GM23248 (cell line): ENCODE measurements at regions not wholly inside any gene's neighbourhood (a gene's known extent, or its start where the extent isn't known, plus 50 kb on each side); places are given as distances from the start of the nearest gene placed in this dataset.

Experiments used
- DNase-seq: peaks from one replicate; pipeline ENCODE4 v3.0.0-alpha.2; 2015
- H2AFZ ChIP-seq: fragments of 200-600 bp; sonication (generic); 2 replicates; pipeline ENCODE4 v1.6.1; 2016; ENCODE audit warnings: antibody characterized with exemption
- H3F3A ChIP-seq: fragments of 200-600 bp; sonication (generic); 2 replicates; pipeline ENCODE4 v1.6.1; 2016; ENCODE audit warnings: mild to moderate bottlenecking, antibody characterized with exemption, mixed run types; ENCODE audit not compliant: insufficient read depth
- H3K27ac ChIP-seq: fragments of 200-600 bp; sonication (generic); 2 replicates; pipeline ENCODE4 v1.5.1; 2016; ENCODE audit warnings: mild to moderate bottlenecking
- H3K27me3 ChIP-seq: fragments of 200-600 bp; sonication (generic); replicated peaks from 2 replicates; pipeline ENCODE4 v1.6.1; 2016; ENCODE audit warnings: mild to moderate bottlenecking; ENCODE audit not compliant: insufficient read depth
- H3K36me3 ChIP-seq: fragments of 200-600 bp; sonication (generic); 2 replicates; pipeline ENCODE4 v1.6.1; 2016; ENCODE audit warnings: low read depth, mild to moderate bottlenecking
- H3K4me1 ChIP-seq: fragments of 200-600 bp; sonication (generic); 2 replicates; pipeline ENCODE4 v1.6.1; 2016; ENCODE audit warnings: mild to moderate bottlenecking; ENCODE audit not compliant: insufficient read depth
- H3K4me2 ChIP-seq: fragments of 200-600 bp; sonication (generic); one replicate; pipeline ENCODE4 v1.6.1; 2016; ENCODE audit warnings: mild to moderate bottlenecking; ENCODE audit not compliant: unreplicated experiment
- H3K4me3 ChIP-seq: fragments of 200-600 bp; sonication (generic); 2 replicates; pipeline ENCODE4 v1.5.1; 2016; ENCODE audit warnings: mild to moderate bottlenecking
- H3K79me2 ChIP-seq: fragments of 200-600 bp; sonication (generic); 2 replicates; pipeline ENCODE4 v1.6.1; 2016; ENCODE audit warnings: mild to moderate bottlenecking; ENCODE audit not compliant: insufficient read depth
- H3K9ac ChIP-seq: fragments of 200-600 bp; sonication (generic); 2 replicates; pipeline ENCODE4 v1.6.1; 2016; ENCODE audit warnings: mild to moderate bottlenecking
- H3K9me2 ChIP-seq: fragments of 200-600 bp; sonication (generic); 2 replicates; pipeline ENCODE4 v1.6.1; 2016; ENCODE audit warnings: mixed run types, mild to moderate bottlenecking, moderate library complexity; ENCODE audit not compliant: insufficient read depth
- H3K9me3 ChIP-seq: fragments of 200-600 bp; sonication (generic); one replicate; pipeline ENCODE4 v1.6.1; 2017; ENCODE audit warnings: low read depth
- H4K20me1 ChIP-seq: fragments of 200-600 bp; sonication (generic); 2 replicates; pipeline ENCODE4 v1.6.0; 2016; ENCODE audit not compliant: insufficient read depth
- EZH2 ChIP-seq: fragments of 200-600 bp; sonication (generic); IDR thresholded peaks from 2 replicates; pipeline ENCODE4 v1.6.1; 2018; ENCODE audit warnings: antibody characterized with exemption, mild to moderate bottlenecking; ENCODE audit not compliant: insufficient read depth, poor library complexity, severe bottlenecking
- EZH2phosphoT487 ChIP-seq: fragments of 200-600 bp; sonication (generic); IDR thresholded peaks from 2 replicates; pipeline ENCODE4 v1.6.1; 2018; ENCODE audit warnings: antibody characterized with exemption, moderate library complexity, mild to moderate bottlenecking, low read depth; ENCODE audit not compliant: insufficient read depth
- WGBS, 2 experiments: methylation state at CpG; one replicate each; pipeline ENCODE4 v1.1.6; 2015 to 2017; ENCODE audit warnings: low lambda C conversion rate in 2 of 2, low coverage in 1 of 2; ENCODE audit errors: missing lambda C conversion rate in 2 of 2; 5-methylcytosine and 5-hydroxymethylcytosine counted together
- in situ Hi-C: fragments of 300-500 bp; cut with MboI; formaldehyde crosslinking; loops from 2 replicates; pipeline ENCODE4 v1.15.0; 2020

GRCh38 chr21:36571556-36571955 is 91.6 kb upstream of the CLDN14 start:
- Histone ChIP-seq H3K9me2 (no peaks in the 10 kb centered on the region), H3K9me3 (no peaks in the 10 kb centered on the region), H3K27me3 (peaks cover 74% of the 10 kb centered on the region), H4K20me1 (no peaks in the 10 kb centered on the region), H3K9ac (no peak overlapping the region), H3F3A (no peaks in the 10 kb centered on the region), H3K4me2 (no peak overlapping the region), H3K27ac (no peak overlapping the region), H3K4me1 (no peaks in the 10 kb centered on the region), H2AFZ (no peak overlapping the region), H3K36me3 (no peaks in the 10 kb centered on the region), H3K79me2 (no peaks in the 10 kb centered on the region), H3K4me3 (no peak overlapping the region)
- TF ChIP-seq EZH2phosphoT487 (no peak), EZH2 (no peak)
- in situ Hi-C loops, result no loop called here
- WGBS, 2 experiments, result 53 to 56% methylated on average over 10 of the region's 10 CpGs
- no peak for DNase-seq

DNA sequence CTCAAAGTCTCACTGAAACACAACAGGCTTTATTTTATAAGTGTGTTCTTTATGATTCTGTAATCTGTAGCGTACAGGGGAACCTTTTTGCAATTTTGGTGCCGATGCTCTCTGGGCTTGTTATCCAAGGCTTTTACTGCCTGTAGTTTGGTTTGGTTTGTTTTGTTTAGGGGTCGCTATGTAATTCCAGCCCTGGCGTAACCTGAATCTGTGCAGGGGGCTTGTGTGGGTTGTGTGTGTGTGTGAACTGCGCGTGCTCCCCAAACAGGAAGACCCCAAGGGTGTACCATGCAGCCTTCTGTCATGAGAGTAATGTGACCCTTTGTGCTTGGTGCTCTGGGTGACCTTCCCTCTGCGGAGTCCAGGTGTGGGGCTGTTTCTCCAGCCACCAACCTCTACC is 92.1 kb upstream of the CLDN14 start:
- Histone ChIP-seq H3K9me3 (no peaks in the 10 kb centered on the region), H2AFZ (no peak overlapping the region), H3K9ac (no peak overlapping the region), H4K20me1 (no peaks in the 10 kb centered on the region), H3K9me2 (no peaks in the 10 kb centered on the region), H3F3A (no peaks in the 10 kb centered on the region), H3K4me2 (no peak overlapping the region), H3K36me3 (no peaks in the 10 kb centered on the region), H3K27me3 (peaks cover 69% of the 10 kb centered on the region), H3K4me3 (no peak overlapping the region), H3K79me2 (no peaks in the 10 kb centered on the region), H3K27ac (no peak overlapping the region), H3K4me1 (no peaks in the 10 kb centered on the region)
- no peak for TF ChIP-seq EZH2phosphoT487
- no peak for TF ChIP-seq EZH2
- no peak for DNase-seq
- in situ Hi-C loops, result no loop called here
- 54 to 57% methylated on average over 7 of the region's 7 CpGs for WGBS, 2 experiments

DNA sequence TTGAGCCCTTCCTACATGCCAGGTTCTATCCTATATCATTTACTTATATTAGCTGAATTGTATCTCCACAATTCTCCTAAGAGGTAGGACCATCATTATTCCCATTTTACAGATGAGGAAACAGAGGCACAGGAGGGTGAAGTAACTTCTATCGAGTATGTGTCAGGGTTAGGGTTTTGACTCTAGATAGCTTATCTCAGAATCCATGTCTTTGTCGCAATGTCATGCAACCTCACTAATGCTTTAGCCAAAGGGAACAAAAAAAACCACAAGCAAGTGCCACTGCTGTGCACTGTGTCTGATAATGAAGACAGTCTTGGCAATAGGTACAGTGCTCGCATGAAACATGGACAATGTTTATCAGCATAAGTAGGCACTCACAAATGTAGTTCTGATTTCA is 95.4 kb upstream of the CLDN14 start:
- no peaks in the 10 kb centered on the region for H3K4me1 ChIP-seq
- H3K9ac ChIP-seq, result no peak overlapping the region
- no peak overlapping the region for H3K4me2 ChIP-seq
- TF ChIP-seq EZH2phosphoT487, result no peak
- TF ChIP-seq EZH2, result no peak
- no peaks in the 10 kb centered on the region for H3K9me2 ChIP-seq
- H3F3A ChIP-seq, result no peaks in the 10 kb centered on the region
- WGBS, 2 experiments, result 63% methylated on average over 3 of the region's 3 CpGs
- peaks cover 45% of the 10 kb centered on the region for H3K27me3 ChIP-seq
- H3K79me2 ChIP-seq, result no peaks in the 10 kb centered on the region
- no peak overlapping the region for H2AFZ ChIP-seq
- no peaks in the 10 kb centered on the region for H3K36me3 ChIP-seq
- in situ Hi-C loops, result no loop called here
- H3K27ac ChIP-seq, result no peak overlapping the region
- no peak for DNase-seq
- no peaks in the 10 kb centered on the region for H4K20me1 ChIP-seq
- H3K9me3 ChIP-seq, result no peaks in the 10 kb centered on the region
- H3K4me3 ChIP-seq, result no peak overlapping the region

DNA sequence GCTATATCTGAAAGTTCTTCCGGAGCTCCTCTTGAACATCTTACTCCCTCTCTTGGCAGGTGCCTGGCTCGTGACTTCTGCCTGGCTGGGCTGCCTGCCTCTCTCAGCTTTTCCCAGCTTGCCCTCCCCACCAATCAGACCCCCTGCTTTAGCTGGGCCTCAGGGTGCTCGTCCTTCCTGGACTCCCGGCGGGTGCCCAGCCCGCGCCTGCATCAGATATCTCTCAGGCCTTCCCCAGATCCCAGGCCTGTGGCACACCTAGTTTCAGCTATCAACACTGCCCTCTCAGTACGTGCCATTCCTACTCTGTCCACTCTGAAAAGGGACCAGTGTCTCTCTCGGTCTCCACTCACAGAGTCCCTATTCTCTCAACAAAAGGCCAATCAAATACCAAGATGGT is 96.5 kb upstream of the CLDN14 start:
- 78 to 80% methylated on average over 9 of the region's 9 CpGs for whole genome bisulfite sequencing, 2 experiments

DNA sequence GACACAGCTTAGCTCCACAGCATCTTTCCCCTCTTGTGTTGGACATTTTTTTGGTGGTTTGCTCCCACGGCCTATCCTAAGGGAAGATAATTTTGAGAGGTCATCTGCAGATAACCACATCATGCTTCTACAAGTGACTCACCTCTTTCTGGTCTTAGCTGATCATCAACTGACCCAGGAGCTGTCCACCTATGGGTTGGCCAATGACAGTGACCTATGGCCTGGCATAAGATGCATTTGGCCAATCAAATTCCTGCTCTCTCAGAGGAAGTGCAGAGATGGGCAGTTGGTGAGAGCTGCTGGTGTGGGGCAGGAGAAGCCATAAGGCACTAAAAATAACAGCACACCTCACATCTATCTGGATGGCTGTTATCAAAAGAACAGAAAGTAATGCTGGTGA is 100.0 kb upstream of the CLDN14 start:
- no peaks in the 10 kb centered on the region for H3F3A ChIP-seq

More for the DNA sequence above, 96.5 kb upstream of the CLDN14 start:
- no peaks in the 10 kb centered on the region for H3K79me2 ChIP-seq
- no peak overlapping the region for H3K4me2 ChIP-seq
- H3K27ac ChIP-seq, result no peak overlapping the region
- H3K9ac ChIP-seq, result no peak overlapping the region
- H3K4me1 ChIP-seq, result no peaks in the 10 kb centered on the region
- no peaks in the 10 kb centered on the region for H3K9me3 ChIP-seq
- H3K36me3 ChIP-seq, result no peaks in the 10 kb centered on the region
- peaks cover 45% of the 10 kb centered on the region for H3K27me3 ChIP-seq
- no peak for TF ChIP-seq EZH2phosphoT487
- no peak for TF ChIP-seq EZH2
- in situ Hi-C loops, result no loop called here
- no peak overlapping the region for H2AFZ ChIP-seq
- no peaks in the 10 kb centered on the region for H3K9me2 ChIP-seq
- no peak overlapping the region for H3K4me3 ChIP-seq
- H4K20me1 ChIP-seq, result no peaks in the 10 kb centered on the region
- no peaks in the 10 kb centered on the region for H3F3A ChIP-seq
- no peak for DNase-seq

More for the DNA sequence above, 100.0 kb upstream of the CLDN14 start:
- Histone ChIP-seq H3K27ac (no peak overlapping the region), H3K27me3 (peaks cover 42% of the 10 kb centered on the region), H3K36me3 (no peaks in the 10 kb centered on the region), H3K4me1 (no peaks in the 10 kb centered on the region), H4K20me1 (no peaks in the 10 kb centered on the region), H3K9me3 (no peaks in the 10 kb centered on the region), H3K9ac (no peak overlapping the region), H3K4me2 (no peak overlapping the region), H2AFZ (no peak overlapping the region), H3K9me2 (no peaks in the 10 kb centered on the region), H3K4me3 (no peak overlapping the region), H3K79me2 (no peaks in the 10 kb centered on the region)
- 82 to 83% methylated on average over 1 of the region's 1 CpG for WGBS, 2 experiments
- TF ChIP-seq EZH2phosphoT487 (no peak), EZH2 (no peak)
- in situ Hi-C loops, result no loop called here
- no peak for DNase-seq
